NCI-H146 treated with DMSO at 0.1 percent for 48 hours (cell line): ENCODE measurements at regions not wholly inside any gene's neighbourhood (a gene's known extent, or its start where the extent isn't known, plus 50 kb on each side); places are given as distances from the start of the nearest gene placed in this dataset.
"Not testable (repeated sequence)": the region's sequence is repeated elsewhere in the genome, so short reads cannot be mapped to it uniquely, and the experiment has no call there.

Source experiments
- DNase-seq: peaks from one replicate; lab custom pipeline; 2025; ENCODE audit not compliant: unreplicated experiment; lab: John Stamatoyannopoulos, UW

DNA sequence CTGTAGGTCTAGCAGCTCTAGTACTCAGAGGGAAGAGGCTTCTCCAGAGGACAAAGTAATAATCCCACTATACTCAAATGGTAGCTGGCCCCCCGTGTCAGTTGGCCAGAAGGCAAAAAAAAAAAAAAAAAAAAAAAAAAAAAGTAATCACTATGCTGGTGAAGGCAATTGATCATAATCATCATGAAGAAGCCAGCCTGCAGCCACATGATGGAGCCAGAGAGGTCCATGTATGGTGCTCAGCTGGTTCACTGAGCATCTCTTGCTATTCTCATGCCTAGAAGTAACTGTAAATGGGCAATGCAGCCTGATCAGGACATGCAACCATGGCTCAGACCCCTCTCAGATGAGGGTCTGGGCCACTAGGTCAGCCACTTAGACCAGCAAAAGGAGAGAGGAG is 378.8 kb downstream of the MED13L start:
- no peak for DNase-seq

DNA sequence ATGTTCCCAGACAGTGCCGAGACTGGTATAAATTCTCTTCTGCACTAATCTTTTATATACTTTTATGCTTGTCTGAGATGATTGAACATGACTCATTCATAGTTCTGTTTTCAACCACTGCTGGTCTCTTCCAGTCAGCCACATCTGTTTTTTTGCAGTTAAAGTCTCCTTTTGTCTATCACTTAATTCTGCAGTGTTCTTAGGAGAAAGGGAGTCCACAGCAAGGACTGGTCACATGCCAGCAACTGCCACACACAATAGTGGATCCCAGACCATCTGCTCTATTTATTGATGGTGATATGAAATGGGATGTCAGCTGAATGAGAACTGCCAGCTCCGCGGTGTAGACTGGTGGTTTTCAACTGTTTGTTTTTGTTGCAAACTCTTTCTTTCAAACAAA is 379.8 kb downstream of the MED13L start:
- DNase-seq: no peak

DNA sequence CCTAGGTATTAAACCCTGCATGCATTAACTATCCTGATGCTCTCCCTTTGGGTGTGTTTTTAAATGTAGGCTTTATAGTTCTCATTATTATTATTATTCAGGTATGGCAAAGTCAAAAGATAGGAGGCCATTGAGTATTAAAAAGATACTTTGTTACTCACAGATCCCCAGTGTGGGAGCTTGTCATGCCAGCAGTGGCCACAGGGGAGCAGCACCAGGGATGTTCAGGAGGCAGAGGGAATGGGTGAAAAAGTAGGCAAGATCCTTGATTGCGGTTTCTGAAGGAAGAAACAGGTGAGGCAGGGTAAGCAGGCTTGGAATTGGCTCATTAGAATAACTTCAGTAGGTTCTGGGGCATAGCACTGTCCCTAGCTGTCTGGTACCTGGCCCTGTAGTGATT is 382.2 kb downstream of the MED13L start:
- DNase-seq: no peak

DNA sequence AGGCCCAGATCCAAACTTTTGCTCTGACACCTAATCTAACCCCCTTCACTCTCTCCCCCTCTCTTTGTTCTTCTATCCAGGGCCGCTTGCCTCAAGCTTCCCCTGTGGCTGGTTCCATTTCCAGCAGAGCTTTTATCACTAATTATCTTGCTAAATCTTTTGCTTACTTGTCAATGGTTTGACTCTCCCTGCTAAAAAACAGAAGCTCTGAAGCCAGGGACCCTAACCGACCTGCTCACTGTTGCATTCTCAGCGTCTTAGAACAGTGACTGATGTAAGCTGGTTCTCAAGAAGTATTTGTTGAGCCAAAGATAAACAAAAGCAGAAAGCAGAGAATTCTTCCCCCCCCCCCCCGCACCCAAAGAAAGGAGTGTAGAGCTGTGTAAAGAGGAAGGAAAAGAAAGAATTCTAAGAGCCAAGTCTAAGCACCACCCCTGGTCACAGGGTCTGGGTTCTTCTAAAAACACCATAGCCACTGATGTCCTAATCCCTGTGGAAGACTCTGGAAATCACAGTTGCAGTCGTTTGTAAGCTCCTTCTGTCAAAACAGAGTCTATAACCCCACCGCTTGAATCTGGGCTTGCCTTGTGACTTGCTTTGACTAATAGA is 385.8 kb downstream of the MED13L start:
- DNase-seq: no peak

DNA sequence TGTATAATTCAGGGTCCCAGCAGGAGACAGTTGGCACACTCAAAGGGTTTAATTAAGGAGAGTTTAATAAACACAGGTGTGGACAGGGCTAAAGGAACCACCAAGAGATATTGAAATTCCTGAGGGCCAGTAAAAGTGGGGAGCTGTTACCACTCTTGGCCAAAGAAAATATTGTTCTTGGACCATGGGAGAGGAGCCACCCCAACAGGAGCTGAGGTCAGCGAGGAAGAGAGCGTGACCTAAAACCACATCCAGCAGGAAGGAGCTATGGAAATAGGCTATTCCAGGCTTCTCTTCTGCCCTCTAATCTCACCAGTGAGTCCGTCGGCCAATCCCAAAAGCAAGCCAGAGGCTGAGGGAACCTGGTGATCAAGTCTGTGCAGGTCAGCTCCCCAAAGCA is 390.8 kb downstream of the MED13L start:
- DNase-seq: no peak

DNA sequence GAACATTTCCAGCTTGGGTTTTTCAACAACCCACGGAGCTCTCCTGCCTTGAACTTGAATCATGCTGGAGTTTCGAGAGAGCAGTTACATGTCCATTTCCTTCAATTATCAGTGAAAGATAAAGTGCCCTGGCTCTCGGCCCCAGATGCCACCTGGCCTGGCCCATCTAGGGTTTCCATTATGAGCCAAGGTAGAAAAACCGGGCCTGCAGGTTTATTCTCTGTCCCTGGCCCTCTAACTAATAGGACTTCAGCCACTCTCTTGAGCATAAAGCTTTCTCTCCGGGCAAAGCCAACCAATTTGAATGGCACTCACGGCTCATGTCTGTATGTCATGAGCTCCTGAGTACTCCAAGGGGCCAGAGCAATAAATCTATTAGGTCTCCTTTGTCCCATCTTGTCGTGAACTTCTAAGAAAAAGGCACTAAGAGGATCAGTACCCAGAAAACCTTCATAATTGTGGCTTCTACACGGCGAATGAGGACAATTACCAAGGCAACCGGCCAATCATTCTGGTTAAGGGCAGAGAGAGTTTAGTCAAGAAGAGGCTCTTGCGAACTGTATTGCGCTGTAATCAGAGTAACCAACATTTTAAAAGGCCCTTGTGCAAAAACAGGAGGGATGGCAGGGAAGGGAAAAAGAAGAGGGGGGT is 392.3 kb downstream of the MED13L start:
- DNase-seq: no peak

DNA sequence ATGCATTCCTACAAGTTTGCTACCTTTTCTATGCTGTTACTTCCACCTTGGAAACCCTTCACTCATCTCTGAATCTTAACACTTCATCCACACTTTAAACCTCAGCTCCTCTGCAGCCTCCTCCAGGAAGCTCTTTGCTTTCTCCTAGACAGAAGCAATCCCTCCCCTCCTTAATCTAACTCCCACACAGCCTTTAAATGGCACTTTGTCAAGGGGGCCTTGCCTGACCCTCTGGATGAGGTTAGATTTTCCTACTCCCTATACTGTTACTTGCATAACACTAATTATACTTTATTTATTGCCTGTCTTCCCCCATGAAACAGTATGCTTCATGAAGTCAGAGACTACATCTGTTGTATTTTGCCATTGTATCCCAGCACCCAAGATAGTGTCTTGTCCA is 394.6 kb downstream of the MED13L start:
- no peak for DNase-seq

DNA sequence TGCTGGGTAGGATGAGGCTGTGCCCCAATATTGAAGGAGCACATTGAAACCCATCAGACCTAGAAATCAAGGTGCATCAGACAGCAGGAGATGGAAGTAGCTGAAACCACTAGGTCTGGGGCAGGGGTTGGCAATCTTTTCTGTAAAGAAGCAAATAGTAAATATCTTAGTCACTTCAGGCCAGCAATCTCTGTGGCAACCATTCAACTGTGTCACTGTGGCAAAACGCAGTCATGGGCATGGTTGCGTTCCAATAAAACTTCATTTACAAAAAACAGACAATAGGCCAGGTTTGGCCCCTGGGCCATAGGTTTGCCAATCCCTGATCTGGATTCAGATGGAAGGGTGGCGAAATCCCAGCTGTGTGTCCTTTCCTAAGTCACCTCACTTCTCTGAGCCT is 397.3 kb downstream of the MED13L start:
- no peak for DNase-seq

DNA sequence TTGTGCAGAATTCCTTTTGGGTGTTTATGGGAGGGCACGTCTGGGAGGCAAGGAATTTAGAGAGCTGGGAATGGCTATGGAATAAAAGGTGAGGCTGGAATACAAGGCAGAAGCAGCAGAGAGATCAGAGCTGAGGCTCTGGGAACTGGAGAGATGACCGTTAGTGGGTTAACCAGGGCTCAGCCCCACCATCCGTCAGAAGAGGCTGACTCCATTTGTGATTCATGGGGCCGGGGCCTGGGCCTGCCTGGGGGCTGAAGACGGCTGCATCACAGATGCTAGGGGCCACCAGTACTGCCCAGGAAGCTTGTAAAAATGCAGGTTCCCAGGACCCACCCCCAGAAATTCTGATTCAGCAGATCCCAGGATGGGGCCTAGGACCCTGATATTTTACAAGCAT is 398.1 kb downstream of the MED13L start:
- no peak for DNase-seq

DNA sequence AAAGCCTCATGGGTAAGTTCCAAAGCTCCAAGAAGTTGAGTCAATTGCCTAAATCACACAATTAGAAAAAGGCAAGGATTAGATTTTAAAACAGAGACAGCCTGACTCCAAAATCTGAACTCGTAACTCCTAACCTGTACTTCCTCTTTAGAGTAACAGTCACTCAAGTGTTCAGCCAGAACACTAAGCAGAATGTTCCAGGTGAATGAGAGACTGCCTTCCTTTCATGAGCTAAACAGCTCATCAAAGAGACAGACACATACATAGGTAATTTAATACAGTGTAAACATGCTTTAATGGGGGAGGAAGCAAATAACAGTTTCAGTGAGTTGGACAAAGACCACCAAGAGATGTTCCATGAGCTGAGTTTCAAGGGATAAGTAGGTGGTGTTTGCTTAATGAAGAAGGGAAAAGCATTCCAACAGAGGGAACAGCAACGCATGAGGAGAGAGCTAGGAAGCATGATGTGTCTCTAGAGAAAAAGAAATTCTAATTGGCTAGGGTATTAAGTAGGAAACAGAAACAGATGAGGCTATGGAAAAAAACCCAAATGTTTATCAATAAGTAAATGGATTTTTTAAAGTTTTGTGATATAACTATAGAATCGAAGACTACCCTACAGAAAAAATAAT is 403.9 kb downstream of the MED13L start:
- no peak for DNase-seq

DNA sequence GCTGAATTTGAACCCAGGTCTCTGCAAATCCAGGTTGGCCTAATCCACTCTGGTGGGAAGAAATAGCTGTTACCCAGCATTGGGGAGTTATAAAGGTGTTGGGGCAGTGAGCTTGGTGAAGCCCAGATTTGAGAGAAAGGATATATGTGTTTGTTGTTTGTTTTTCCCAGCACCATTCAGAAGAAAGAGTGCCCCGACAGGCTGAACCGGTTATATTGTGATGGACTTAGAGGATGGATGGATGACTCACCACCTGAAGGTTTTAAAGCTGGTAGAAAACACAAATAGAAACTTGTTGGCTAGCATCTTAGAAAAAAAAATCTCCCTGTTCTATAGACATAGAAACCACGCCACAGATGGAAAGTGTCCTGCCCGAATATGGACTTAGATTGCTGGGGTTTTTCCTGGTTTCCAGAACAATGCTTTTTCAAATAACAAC is 404.6 kb downstream of the MED13L start:
- DNase-seq: no peak

DNA sequence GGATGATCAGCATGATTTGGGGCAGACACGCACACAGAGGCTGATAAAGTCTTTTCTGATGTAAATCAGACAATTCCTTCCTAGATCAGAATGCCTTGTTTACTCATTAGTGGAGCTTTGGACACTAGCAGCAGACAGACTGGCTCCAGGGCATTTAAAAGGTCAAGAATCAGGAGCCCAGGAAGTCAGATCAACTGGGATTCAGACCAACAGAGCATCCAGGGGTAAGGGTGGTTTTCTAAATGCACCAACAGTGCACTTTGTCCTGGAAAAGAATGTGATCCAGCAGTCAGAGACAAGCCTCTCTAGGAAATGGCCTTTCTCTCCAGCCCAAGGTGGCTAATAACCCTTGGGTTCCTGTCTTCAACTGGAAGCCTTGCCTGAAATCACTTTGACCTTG is 405.3 kb downstream of the MED13L start:
- no peak for DNase-seq

DNA sequence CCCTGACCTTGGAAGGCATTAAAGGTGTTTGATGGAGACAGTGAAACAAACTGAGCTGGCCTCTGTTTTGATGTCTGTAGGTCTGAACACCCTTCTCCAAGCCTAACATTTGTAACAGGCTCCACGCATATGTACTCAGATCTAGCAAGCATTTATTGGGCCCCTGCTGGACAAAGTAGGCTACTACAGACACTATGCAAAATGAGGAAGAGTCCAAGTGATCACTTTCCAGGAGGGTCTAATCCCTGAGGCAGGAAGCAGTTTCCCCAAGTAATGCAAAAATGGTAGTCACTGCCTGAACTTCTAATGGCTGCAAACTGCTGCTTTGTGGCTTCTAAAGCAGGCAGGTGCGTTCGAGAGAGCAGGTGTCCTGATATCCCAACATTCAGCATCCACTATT is 405.8 kb downstream of the MED13L start:
- DNase-seq: no peak

DNA sequence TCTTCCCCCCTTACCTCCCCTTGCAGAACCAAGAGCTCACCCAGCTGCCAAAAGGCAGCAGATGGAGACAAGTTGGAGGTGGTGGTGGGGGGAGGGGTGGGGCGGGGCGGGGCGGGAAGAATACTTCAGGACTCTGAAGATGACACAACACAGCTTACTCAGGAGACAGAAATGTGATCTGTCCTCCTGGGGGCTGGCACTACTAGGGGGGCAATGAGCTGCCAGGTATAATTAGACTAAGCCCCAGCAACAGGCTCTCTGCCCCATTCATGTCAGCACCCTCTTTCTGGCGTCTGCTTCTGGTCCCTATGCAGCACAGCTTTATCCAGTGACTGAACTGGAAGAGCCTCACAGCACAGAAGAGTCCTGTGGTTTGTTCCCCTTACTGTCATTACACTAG is 407.0 kb downstream of the MED13L start:
- DNase-seq: no peak

DNA sequence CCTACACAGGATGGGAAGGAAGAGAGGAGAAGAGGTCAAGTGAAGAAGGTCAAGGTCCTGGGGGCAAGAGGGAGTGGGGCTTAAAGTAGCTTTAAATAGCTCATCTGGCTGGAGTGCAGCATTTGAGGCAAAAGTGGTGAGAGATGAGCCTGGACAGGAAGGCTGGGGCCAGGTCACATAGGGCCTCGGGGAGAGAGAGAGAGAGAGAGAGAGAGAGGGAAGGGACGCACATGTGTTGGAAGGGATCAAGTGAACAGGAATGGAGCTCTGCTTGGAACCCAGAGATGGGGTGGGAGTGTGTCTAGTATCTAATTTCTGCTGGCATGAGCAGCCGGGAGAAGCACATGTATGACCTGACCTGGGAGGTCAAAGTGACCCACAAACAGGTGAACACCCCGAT is 407.5 kb downstream of the MED13L start:
- no peak for DNase-seq

DNA sequence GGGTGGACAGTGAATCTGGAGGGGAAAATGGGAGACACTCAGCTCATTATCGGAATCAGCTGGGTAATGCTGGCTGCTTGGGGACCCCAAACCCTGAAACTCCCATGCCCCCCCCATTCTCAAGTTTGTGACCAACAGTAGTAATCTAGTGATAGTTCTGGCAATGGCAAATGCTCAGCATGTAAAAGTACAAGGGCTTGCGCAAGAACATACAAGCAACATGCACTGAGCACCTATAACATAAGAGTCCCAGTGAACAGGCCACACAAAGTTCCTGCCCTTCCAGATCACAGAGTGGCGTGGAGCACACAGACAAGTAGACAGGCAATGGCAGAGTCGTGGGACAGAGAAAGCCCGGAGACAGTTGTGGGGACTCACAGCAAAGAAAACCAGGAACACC is 407.9 kb downstream of the MED13L start:
- DNase-seq: no peak

DNA sequence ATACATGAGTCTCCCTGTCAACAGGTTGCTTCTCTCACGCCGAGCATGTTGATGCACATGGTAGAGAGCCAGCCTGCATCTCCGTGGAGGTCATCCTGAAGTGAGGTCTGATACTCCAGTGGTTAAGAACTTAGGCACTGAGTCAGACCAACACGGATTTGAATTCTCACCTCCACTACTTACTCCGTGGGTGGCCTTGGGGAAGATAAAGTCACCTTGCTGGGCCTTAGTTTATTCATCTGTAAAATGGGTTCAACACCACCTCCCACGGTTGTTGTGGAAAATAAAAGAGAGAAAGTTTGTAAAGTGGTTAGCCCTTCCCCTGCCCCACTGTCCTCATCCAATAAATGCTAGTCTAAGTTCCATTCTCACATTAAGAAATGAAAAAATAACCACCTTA is 408.9 kb downstream of the MED13L start:
- DNase-seq: no peak

DNA sequence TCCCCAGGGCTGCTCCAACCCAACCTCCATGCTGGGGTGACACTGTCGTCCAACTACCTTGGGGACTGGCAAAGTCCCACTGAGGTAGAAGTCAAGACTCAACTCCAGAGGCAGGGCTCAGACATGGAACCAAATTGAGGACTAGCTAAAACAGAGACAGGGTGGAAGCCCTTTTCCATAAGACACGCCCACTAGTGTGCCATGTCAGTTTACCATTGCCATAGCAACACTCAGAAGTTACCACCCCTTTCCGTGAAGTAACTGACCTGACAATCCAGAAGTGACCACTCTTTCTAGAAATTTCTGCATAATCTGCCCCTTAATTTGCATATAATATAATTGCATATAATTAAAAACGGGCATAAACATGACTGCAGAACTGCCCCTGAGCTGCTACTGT is 409.6 kb downstream of the MED13L start:
- DNase-seq: no peak

DNA sequence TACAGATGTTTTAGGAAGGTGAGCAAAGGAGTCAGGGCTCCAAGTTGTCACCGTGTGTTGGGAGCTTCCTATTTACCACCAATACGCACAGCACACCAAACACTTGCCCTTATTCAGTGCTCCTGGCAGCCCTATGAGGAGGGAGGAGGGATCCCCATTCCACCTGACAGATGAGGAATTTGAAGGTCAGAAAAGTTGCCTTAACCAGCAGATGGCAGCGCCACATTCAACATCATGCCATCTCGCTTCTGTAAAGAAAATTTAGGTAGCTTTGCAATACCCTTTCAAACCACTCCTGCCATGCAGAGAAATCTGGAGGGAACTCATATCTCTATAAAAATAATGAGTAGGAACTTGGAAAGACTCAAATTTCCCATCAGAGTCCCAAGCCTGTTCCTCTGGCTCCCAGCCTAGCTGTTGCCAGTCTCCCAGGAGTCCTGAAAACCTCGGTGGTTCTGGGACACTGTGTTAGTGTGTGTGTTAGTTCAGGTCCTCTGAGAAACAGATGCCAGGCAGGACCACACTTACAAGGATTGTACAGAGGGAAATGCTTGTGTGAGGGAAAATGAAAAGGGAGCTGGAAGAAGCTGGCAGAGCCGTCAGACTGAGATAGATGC is 410.5 kb downstream of the MED13L start:
- no peak for DNase-seq

DNA sequence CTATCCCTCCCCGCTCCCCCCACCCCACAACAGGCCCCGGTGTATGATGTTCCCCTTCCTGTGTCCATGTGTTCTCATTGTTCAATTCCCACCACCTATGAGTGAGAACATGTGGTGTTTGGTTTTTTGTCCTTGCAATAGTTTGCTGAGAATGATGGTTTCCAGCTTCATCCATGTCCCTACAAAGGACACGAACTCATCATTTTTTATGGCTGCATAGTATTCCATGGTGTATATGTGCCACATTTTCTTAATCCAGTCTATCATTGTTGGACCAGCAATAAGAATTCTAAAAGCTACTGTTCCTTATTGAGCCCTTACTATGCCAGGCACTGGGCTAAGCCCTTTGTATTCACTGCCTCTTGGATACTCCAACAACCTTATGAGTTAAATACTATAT is 411.2 kb downstream of the MED13L start:
- DNase-seq: not testable (repeated sequence)

DNA sequence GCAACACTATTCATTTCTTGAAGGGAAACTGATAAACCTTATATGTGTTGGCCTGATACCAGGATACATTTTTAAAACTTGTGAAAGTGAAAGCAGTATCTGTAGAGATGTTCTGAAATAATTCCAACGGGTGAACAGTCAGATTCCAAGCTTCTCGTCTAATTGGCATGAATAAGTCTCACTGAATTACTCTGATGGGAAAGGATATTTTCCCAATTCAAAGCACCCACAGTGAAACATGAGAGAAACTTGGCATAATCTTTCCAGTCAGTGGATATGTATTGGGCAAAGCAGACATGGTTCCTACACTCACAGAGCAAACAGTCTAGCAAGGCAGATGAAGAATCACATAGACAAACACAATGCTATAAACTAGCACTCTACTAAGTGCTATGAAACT is 413.1 kb downstream of the MED13L start:
- DNase-seq: no peak

DNA sequence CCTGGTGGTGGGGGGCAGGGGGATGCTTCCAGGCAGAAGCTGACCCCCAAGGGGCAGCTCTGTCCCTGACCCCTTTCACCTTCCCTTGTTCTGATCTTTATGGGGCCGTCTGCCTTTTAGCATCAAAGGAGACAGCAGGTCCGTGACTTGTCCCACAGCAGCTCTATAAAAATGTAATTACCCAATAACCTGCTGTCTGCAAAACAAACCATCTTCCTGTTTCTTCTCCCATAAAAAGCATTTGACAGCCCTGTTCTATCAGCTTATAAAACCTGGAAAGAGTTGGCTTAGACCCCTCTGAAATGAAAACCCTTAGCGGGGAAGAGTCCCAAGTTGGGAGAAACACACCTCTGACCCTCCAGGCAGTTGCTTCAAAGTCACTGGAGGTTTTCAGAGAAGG is 416.9 kb downstream of the MED13L start:
- DNase-seq: no peak
